A549 (cell line): ENCODE measurements at regions not wholly inside any gene's neighbourhood (a gene's known extent, or its start where the extent isn't known, plus 50 kb on each side); places are given as distances from the start of the nearest gene placed in this dataset.
"Not testable (repeated sequence)": the region's sequence is repeated elsewhere in the genome, so short reads cannot be mapped to it uniquely, and the experiment has no call there.

Experiments
- ATAC-seq, 2 experiments: fragments of 200-7000 bp in 1 of 2; fragments of >200 bp in 1 of 2; cut with Nextera tagmentation in 1 of 2; cut with Tn5 transposase in 1 of 2; 3 replicates each; pipeline versions ENCODE4 v1.8.0 to v1.9.1; 2018 to 2020; ENCODE audit warnings: mild to moderate bottlenecking in 1 of 2, moderate library complexity in 1 of 2
- CTCF ChIA-PET: fragments of 300-600 bp; sonication (Branson Sonifier 250); formaldehyde crosslinking; extraction: SDS; loops from one replicate; lab custom pipeline; 2021; ENCODE audit warnings: antibody characterized with exemption, inconsistent platforms; lab: Yijun Ruan, JAX
- POLR2A ChIA-PET: fragments of 350-600 bp; formaldehyde crosslinking; extraction: SDS; loops from one replicate; lab custom pipeline; 2021; ENCODE audit warnings: antibody characterized with exemption, inconsistent platforms; lab: Yijun Ruan, JAX
- DNase-seq, 2 experiments: peaks; one replicate each; pipeline versions ENCODE4 v3.0.0 to v3.0.0-alpha.2; 2011 to 2016; ENCODE audit warnings: low read depth in 1 of 2, low spot score in 1 of 2
- FAIRE-seq: peaks from 2 replicates; lab custom pipeline; 2011; peaks lifted over from hg19 to GRCh38; lab: Jason Lieb, UNC
- H3K27ac ChIP-seq, 2 experiments: fragments of >200 bp; sonication (Bioruptor Twin); formaldehyde crosslinking; 3 replicates each; pipeline ENCODE4 v1.5.1; 2016 to 2017
- H3K4me1 ChIP-seq: fragments of >200 bp; sonication (Bioruptor Twin); formaldehyde crosslinking; 3 replicates; pipeline ENCODE4 v1.6.1; 2016
- H3K4me2 ChIP-seq: fragments of >200 bp; sonication (Bioruptor Twin); formaldehyde crosslinking; 3 replicates; pipeline ENCODE4 v1.6.1; 2016
- H3K4me3 ChIP-seq: fragments of >200 bp; sonication (Bioruptor Twin); formaldehyde crosslinking; 3 replicates; pipeline ENCODE4 v1.5.1; 2016
- H3K9me3 ChIP-seq: fragments of >200 bp; sonication (Bioruptor Twin); formaldehyde crosslinking; 3 replicates; pipeline ENCODE4 v1.6.1; 2016
- BHLHE40 ChIP-seq: IDR thresholded peaks from 2 replicates; pipeline ENCODE4 v1.6.1; 2012; ENCODE audit warnings: low read depth, low read length, inconsistent platforms
- CBX2 ChIP-seq: fragments of 200-600 bp; sonication (generic); IDR thresholded peaks from 2 replicates; pipeline ENCODE4 v1.6.1; 2016; ENCODE audit warnings: low read depth, mild to moderate bottlenecking, borderline replicate concordance
- CEBPB ChIP-seq, 2 experiments: fragments of >200 bp in 1 of 2; sonication (Bioruptor Twin) in 1 of 2; formaldehyde crosslinking in 1 of 2; IDR thresholded peaks; 2 replicates each; pipeline ENCODE4 v1.6.1; 2012 to 2016
- CHD4 ChIP-seq: fragments of 200-600 bp; sonication (generic); IDR thresholded peaks from 2 replicates; pipeline ENCODE4 v1.6.1; 2016; ENCODE audit warnings: antibody characterized with exemption, mild to moderate bottlenecking, borderline replicate concordance
- ELK1 ChIP-seq: fragments of 150-350 bp; IDR thresholded peaks from 2 replicates; pipeline ENCODE4 v1.6.1; 2014; ENCODE audit warnings: low read depth, mild to moderate bottlenecking, low read length
- FOSL2 ChIP-seq, 2 experiments: fragments of 450-650 bp in 1 of 2; fragments of >200 bp in 1 of 2; sonication (Bioruptor Twin) in 1 of 2; formaldehyde crosslinking; IDR thresholded peaks; 2 replicates each; pipeline versions ENCODE4 v1.5.0 to v1.6.1; 2016 to 2020; ENCODE audit warnings: mild to moderate bottlenecking in 1 of 2, moderate library complexity in 1 of 2
- FOXS1 ChIP-seq: fragments of 250-450 bp; sonication (Bioruptor Pico); IDR thresholded peaks from 2 replicates; pipeline ENCODE4 v1.5.0; 2020; ENCODE audit warnings: mild to moderate bottlenecking, moderate library complexity
- GATA3 ChIP-seq: IDR thresholded peaks from 2 replicates; pipeline ENCODE4 v1.6.1; 2012; ENCODE audit warnings: borderline replicate concordance
- HEYL ChIP-seq: fragments of 250-450 bp; sonication (Bioruptor Pico); IDR thresholded peaks from 2 replicates; pipeline ENCODE4 v1.8.0; 2021; ENCODE audit warnings: mild to moderate bottlenecking, moderate library complexity
- HMGXB4 ChIP-seq: fragments of 250-450 bp; sonication (Bioruptor Pico); IDR thresholded peaks from 2 replicates; pipeline ENCODE4 v1.5.0; 2021; ENCODE audit warnings: mild to moderate bottlenecking, moderate library complexity, borderline replicate concordance
- HOXB5 ChIP-seq: fragments of 250-450 bp; sonication (Bioruptor Pico); IDR thresholded peaks from 2 replicates; pipeline ENCODE4 v1.5.0; 2020; ENCODE audit warnings: mild to moderate bottlenecking, moderate library complexity
- JUNB ChIP-seq: fragments of >200 bp; sonication (Bioruptor Twin); formaldehyde crosslinking; IDR thresholded peaks from 2 replicates; pipeline ENCODE4 v1.6.1; 2016
- KDM1A ChIP-seq: fragments of 200-600 bp; sonication (generic); IDR thresholded peaks from 2 replicates; pipeline ENCODE4 v1.6.1; 2016; ENCODE audit warnings: low read depth, mild to moderate bottlenecking
- MAX ChIP-seq: IDR thresholded peaks from 2 replicates; pipeline ENCODE4 v1.6.1; 2012
- MYC ChIP-seq: IDR thresholded peaks from 2 replicates; pipeline ENCODE4 v1.6.1; 2012; ENCODE audit warnings: mild to moderate bottlenecking, inconsistent platforms, low read length, improper control_type of control experiment, borderline replicate concordance
- PHF8 ChIP-seq: fragments of 200-600 bp; sonication (generic); IDR thresholded peaks from 2 replicates; pipeline ENCODE4 v1.6.1; 2016; ENCODE audit warnings: low read depth, mild to moderate bottlenecking, antibody characterized with exemption, moderate library complexity, borderline replicate concordance
- POLR2A ChIP-seq: IDR thresholded peaks from 2 replicates; pipeline ENCODE4 v1.6.1; 2012; ENCODE audit warnings: mild to moderate bottlenecking, low read length
- POLR2AphosphoS2 ChIP-seq: conservative IDR thresholded peaks from 2 replicates; pipeline ENCODE4 v1.6.1; 2012; ENCODE audit warnings: low read length, improper control_type of control experiment, inconsistent platforms
- RARB ChIP-seq: fragments of 250-450 bp; sonication (Bioruptor Pico); IDR thresholded peaks from 2 replicates; pipeline ENCODE4 v1.8.0; 2021; ENCODE audit warnings: mild to moderate bottlenecking, moderate library complexity
- RNF2 ChIP-seq: fragments of 200-600 bp; sonication (generic); IDR thresholded peaks from 2 replicates; pipeline ENCODE4 v1.6.1; 2016; ENCODE audit warnings: low read depth, mild to moderate bottlenecking, antibody characterized with exemption, moderate library complexity, borderline replicate concordance
- ZC3H11A ChIP-seq: fragments of 450-650 bp; IDR thresholded peaks from 2 replicates; pipeline ENCODE4 v1.6.1; 2014; ENCODE audit warnings: antibody characterized with exemption, mild to moderate bottlenecking
- WGBS: methylation state at CpG from one replicate; pipeline ENCODE4 v1.1.6; 2017; ENCODE audit errors: missing lambda C conversion rate; 5-methylcytosine and 5-hydroxymethylcytosine counted together

GRCh38 chr1:38152351-38153065, 105.9 kb upstream of the POU3F1 start:
- FAIRE-seq: no peak
- Histone ChIP-seq H3K27ac (no peak overlapping the region), H3K9me3 (no peaks in the 10 kb centered on the region)
- TF ChIP-seq RARB (CRISPR knock-in tag): no peak
- no peak for TF ChIP-seq POLR2A
- TF ChIP-seq ELK1: no peak
- no peak for TF ChIP-seq FOXS1
- TF ChIP-seq HMGXB4 (CRISPR knock-in tag): no peak
- TF ChIP-seq HEYL (CRISPR knock-in tag): no peak
- TF ChIP-seq JUNB: no peak
- TF ChIP-seq PHF8: no peak
- no peak for TF ChIP-seq RNF2
- no peak for TF ChIP-seq MYC
- TF ChIP-seq KDM1A: no peak
- no peak for TF ChIP-seq MAX
- no peak for TF ChIP-seq POLR2AphosphoS2
- TF ChIP-seq CEBPB (IDR thresholded peaks at IDR 0.05): no peak
- no peak for TF ChIP-seq GATA3
- TF ChIP-seq BHLHE40: no peak
- TF ChIP-seq FOSL2 (IDR thresholded peaks at IDR 0.05): no peak
- TF ChIP-seq FOSL2 (CRISPR knock-in tag; IDR thresholded peaks at IDR 0.05): no peak
- no peak for TF ChIP-seq CBX2
- TF ChIP-seq, all 56 proteins: peak for 0
- ATAC-seq: no peak
- peak in 1 of 2 experiments; percentile 14 for DNase-seq
- WGBS: 0% methylated on average over 3 of the region's 3 CpGs
- no peak overlapping the region for H3K4me2 ChIP-seq
- ChIA-PET CTCF (no interaction called here), POLR2A (no interaction called here)
- no peak overlapping the region for H3K4me3 ChIP-seq
- H3K4me1 ChIP-seq: no peaks in the 10 kb centered on the region

GRCh38 chr1:38151399-38151798, 104.8 kb upstream of the POU3F1 start:
- POLR2A ChIA-PET: no interaction called here

GRCh38 chr1:38146079-38146478, 99.5 kb upstream of the POU3F1 start:
- DNase-seq, H3K9me3 ChIP-seq, ATAC-seq, H3K4me2 ChIP-seq, POLR2A ChIA-PET, CTCF ChIA-PET, FAIRE-seq, H3K4me3 ChIP-seq, H3K27ac ChIP-seq, H3K4me1 ChIP-seq: not testable (repeated sequence)
- 7% methylated on average over 2 of the region's 2 CpGs for WGBS

More at GRCh38 chr1:38151399-38151798, 104.8 kb upstream of the POU3F1 start:
- TF ChIP-seq HOXB5 (no peak), ZC3H11A (no peak), CHD4 (no peak), JUNB (no peak), HEYL (CRISPR knock-in tag) (no peak)
- Histone ChIP-seq H3K4me3 (no peak overlapping the region), H3K9me3 (no peaks in the 10 kb centered on the region), H3K27ac (no peak overlapping the region), H3K4me1 (no peaks in the 10 kb centered on the region), H3K4me2 (no peak overlapping the region)
- FAIRE-seq (no peak), ATAC-seq (no peak), DNase-seq (no peak)
- CTCF ChIA-PET: no interaction called here
